Epithelial cell of proximal tubule (primary cell): ENCODE measurements at regions not wholly inside any gene's neighbourhood (a gene's known extent, or its start where the extent isn't known, plus 50 kb on each side); places are given as distances from the start of the nearest gene placed in this dataset.

Experiments used
- DNase-seq: peaks from one replicate; pipeline ENCODE4 v3.0.0-alpha.2; 2011; ENCODE audit warnings: low read depth
- H3K4me3 ChIP-seq: 2 replicates; pipeline ENCODE4 v1.5.1; 2011; ENCODE audit warnings: low read depth, mild to moderate bottlenecking, low read length
- CTCF ChIP-seq: conservative IDR thresholded peaks from 2 replicates; pipeline ENCODE4 v1.5.1; 2012; ENCODE audit warnings: low read depth, mild to moderate bottlenecking, low read length

GRCh38 chr1:56175211-56175610, 404.2 kb downstream of the PLPP3 start:
- DNase-seq: no peak
- no peak for TF ChIP-seq CTCF
- H3K4me3 ChIP-seq: no peak overlapping the region

- TF ChIP-seq CTCF: no peak
- DNase-seq: no peak
These were observed 405.0 kb downstream of the PLPP3 start for GRCh38 chr1:56174176-56174885.

GRCh38 chr1:56173736-56174135, 405.6 kb downstream of the PLPP3 start:
- no peak for TF ChIP-seq CTCF
- H3K4me3 ChIP-seq: no peak overlapping the region
- DNase-seq: no peak

More at GRCh38 chr1:56174176-56174885, 405.0 kb downstream of the PLPP3 start:
- H3K4me3 ChIP-seq: no peak overlapping the region

- no peak for DNase-seq
- H3K4me3 ChIP-seq: no peak overlapping the region
These were observed 407.7 kb downstream of the PLPP3 start for GRCh38 chr1:56171670-56172069.

GRCh38 chr1:56170784-56171320, 408.5 kb downstream of the PLPP3 start:
- H3K4me3 ChIP-seq: no peak overlapping the region
- no peak for TF ChIP-seq CTCF

More at GRCh38 chr1:56171670-56172069, 407.7 kb downstream of the PLPP3 start:
- TF ChIP-seq CTCF: no peak

GRCh38 chr1:56169856-56170255, 409.5 kb downstream of the PLPP3 start:
- DNase-seq: no peak
- no peak overlapping the region for H3K4me3 ChIP-seq
- TF ChIP-seq CTCF: no peak

More at GRCh38 chr1:56170784-56171320, 408.5 kb downstream of the PLPP3 start:
- no peak for DNase-seq

GRCh38 chr1:56168176-56168575, 411.2 kb downstream of the PLPP3 start:
- no peak for DNase-seq
- TF ChIP-seq CTCF: no peak
- no peak overlapping the region for H3K4me3 ChIP-seq
